ENCODE measurements at regions not wholly inside any gene's neighbourhood (a gene's known extent, or its start where the extent isn't known, plus 50 kb on each side); places are given as distances from the start of the nearest gene placed in this dataset.
"Not testable (repeated sequence)": the region's sequence is repeated elsewhere in the genome, so short reads cannot be mapped to it uniquely, and the experiment has no call there.

DNA sequence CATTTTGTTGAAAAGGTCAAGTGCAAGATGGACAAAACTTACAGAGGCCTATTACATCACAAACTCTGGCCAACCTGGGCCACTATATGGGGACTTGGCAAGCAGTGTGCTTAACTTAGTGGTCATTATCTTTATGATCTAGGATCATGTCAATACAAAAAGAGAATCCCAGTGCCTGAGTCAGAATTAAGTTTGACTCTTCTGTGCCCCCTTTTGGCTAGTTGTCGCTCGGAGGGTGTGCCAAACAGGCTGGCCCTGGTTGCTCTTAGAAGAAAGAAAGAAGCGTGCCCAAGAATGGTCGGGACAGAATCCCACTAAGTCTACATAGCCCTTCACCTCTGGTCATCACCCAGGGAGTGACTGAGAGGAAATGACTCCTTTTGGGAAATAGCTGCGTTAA lies 100.1 kb downstream of the EIF4E start:
- Histone ChIP-seq H3K27me3 (no peaks in the 10 kb centered on the region), H3K36me3 (no peaks in the 10 kb centered on the region), H3K9me3 (no peaks in the 10 kb centered on the region), H3K4me1 (no peaks in the 10 kb centered on the region), H3K27ac (no peak overlapping the region), H3K4me3 (no peak overlapping the region)
- TF ChIP-seq, protein P1, sequence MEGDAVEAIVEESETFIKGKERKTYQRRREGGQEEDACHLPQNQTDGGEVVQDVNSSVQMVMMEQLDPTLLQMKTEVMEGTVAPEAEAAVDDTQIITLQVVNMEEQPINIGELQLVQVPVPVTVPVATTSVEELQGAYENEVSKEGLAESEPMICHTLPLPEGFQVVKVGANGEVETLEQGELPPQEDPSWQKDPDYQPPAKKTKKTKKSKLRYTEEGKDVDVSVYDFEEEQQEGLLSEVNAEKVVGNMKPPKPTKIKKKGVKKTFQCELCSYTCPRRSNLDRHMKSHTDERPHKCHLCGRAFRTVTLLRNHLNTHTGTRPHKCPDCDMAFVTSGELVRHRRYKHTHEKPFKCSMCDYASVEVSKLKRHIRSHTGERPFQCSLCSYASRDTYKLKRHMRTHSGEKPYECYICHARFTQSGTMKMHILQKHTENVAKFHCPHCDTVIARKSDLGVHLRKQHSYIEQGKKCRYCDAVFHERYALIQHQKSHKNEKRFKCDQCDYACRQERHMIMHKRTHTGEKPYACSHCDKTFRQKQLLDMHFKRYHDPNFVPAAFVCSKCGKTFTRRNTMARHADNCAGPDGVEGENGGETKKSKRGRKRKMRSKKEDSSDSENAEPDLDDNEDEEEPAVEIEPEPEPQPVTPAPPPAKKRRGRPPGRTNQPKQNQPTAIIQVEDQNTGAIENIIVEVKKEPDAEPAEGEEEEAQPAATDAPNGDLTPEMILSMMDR (IDR thresholded peaks at IDR 0.05), result no peak
- DNase-seq (no peak), ATAC-seq (no peak)
- intact Hi-C loops (cut with DNase I), result no loop called here

DNA sequence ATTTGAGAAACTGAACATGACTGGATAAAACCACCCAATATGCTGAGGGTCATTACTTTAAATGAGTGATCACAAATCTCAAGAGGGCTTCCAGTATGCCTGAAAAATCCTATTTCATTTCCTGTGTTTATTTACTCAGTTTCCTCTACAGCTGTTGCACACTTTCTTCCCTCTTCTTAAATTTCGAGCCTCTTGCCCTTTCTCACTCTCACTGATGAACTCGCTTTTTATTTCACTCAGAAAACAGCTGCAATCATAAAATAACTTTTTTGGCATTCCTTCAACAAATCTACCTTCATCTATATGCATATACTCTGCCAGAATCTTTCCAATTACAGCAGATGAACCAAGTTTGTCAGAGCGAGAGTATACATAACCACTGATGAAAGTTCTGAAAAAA lies 101.3 kb downstream of the EIF4E start:
- TF ChIP-seq, protein P1 (IDR thresholded peaks at IDR 0.05), result no peak
- Histone ChIP-seq H3K27ac (no peak overlapping the region), H3K9me3 (no peaks in the 10 kb centered on the region), H3K4me3 (no peak overlapping the region), H3K4me1 (no peaks in the 10 kb centered on the region), H3K36me3 (no peaks in the 10 kb centered on the region), H3K27me3 (no peaks in the 10 kb centered on the region)
- intact Hi-C loops (cut with DNase I), result no loop called here
- ATAC-seq (no peak), DNase-seq (no peak)

DNA sequence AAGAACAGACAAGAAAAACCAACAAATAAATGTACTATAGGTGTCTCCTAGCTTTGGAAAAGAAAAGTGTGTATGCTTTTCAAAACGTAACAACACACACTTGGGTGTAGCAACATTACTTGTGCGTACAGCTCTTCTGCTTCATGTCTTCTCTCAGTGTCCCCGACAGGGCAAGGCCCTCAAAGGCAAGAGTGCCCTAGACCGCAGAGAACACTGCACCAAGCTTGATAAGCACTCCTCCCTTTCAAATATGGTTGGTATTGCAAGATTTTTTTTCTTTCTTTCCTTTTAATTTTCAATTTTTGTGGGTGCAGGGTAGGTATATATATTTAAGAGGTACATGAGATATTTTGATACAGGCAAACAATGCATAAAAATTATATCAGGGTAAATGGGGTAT lies 106.8 kb downstream of the EIF4E start:
- TF ChIP-seq, protein P1 (IDR thresholded peaks at IDR 0.05), result no peak
- Histone ChIP-seq H3K27me3 (no peaks in the 10 kb centered on the region), H3K27ac (no peak overlapping the region), H3K36me3 (no peaks in the 10 kb centered on the region), H3K9me3 (no peaks in the 10 kb centered on the region), H3K4me3 (no peak overlapping the region), H3K4me1 (no peaks in the 10 kb centered on the region)
- no peak for ATAC-seq
- no peak for DNase-seq
- intact Hi-C loops (cut with DNase I), result no loop called here

DNA sequence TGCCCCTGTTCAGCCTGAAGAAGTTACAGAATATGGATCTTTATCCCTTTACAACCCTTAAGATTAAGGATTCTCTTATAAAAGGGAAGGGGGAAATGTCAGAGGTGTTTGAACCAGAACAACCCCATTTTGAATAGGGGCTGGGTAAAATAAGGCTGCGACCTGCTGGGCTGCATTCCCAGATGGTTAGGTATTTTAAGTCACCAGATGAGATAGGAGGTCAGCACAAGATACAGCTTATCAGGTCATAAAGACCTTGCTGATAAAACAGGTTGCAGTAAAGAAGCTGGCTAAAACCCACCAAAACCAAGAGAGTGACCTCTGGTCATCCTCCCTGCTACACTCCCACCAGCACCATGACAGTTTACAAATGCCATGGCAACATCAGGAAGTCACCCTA lies 110.8 kb downstream of the EIF4E start:
- intact Hi-C loops (cut with DNase I); H3K4me1 ChIP-seq; ATAC-seq; H3K36me3 ChIP-seq; H3K27ac ChIP-seq; H3K4me3 ChIP-seq; DNase-seq; H3K9me3 ChIP-seq; H3K27me3 ChIP-seq: not testable (repeated sequence)

DNA sequence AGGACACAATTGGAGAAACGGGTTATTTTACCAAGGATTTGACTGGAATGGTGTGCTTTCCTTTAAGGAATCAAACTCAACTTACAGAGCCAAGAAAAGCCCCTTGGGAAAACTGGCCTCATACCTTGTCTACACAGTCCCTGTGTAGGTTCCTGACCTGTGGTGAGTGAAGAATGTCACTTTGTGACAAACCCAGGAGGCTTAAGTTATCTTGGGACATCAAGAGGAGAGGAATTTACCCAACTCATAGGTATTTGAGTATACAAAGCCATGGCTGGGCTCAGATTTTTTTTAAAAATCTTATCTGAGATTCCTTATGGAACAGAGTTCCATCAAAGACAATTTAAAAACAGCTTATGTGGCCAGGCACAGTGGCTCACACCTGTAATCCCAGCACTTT lies 112.1 kb downstream of the EIF4E start:
- intact Hi-C loops (cut with DNase I), result no loop called here
- TF ChIP-seq, protein P1 (IDR thresholded peaks at IDR 0.05), result no peak
- Histone ChIP-seq H3K36me3 (no peaks in the 10 kb centered on the region), H3K27ac (no peak overlapping the region), H3K4me3 (no peak overlapping the region), H3K4me1 (no peaks in the 10 kb centered on the region), H3K27me3 (no peaks in the 10 kb centered on the region), H3K9me3 (no peaks in the 10 kb centered on the region)
- ATAC-seq, result no peak
- no peak for DNase-seq

DNA sequence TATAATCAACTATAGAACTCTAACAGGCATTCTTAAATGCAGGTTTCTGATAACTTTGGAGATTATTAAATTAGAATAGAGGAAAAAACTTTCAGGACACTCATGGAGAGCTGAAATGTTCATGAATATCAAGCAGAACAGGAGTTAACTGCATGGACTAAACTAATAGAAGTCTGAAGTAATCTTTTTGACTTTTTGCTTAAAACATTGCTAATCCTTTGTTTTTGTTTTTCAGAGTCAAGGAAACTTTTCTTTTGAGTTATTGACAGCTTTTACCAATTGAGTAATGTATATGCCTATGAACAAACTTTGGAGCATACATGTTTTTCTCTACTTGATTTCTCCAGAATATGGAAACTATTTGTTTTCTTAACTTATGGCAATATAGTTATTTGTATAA lies 112.5 kb downstream of the EIF4E start:
- no peak for ATAC-seq
- TF ChIP-seq, protein P1 (IDR thresholded peaks at IDR 0.05), result no peak
- Histone ChIP-seq H3K4me1 (no peaks in the 10 kb centered on the region), H3K27me3 (no peaks in the 10 kb centered on the region), H3K36me3 (no peaks in the 10 kb centered on the region), H3K27ac (no peak overlapping the region), H3K4me3 (no peak overlapping the region), H3K9me3 (no peaks in the 10 kb centered on the region)
- no peak for DNase-seq
- intact Hi-C loops (cut with DNase I), result no loop called here

All from upper lobe of right lung (tissue), 1 donor.